GM12865 (cell line): ENCODE measurements at regions not wholly inside any gene's neighbourhood (a gene's known extent, or its start where the extent isn't known, plus 50 kb on each side); places are given as distances from the start of the nearest gene placed in this dataset.

Experiments
- DNase-seq: peaks from one replicate; pipeline ENCODE4 v3.0.0; 2010; ENCODE audit warnings: low read depth
- H3K4me3 ChIP-seq: 2 replicates; pipeline ENCODE4 v1.5.1; 2011; ENCODE audit warnings: mild to moderate bottlenecking, low read depth, low read length, control low read depth
- TF ChIP-seq, protein P1 (sequence below): IDR thresholded peaks from 2 replicates; pipeline ENCODE4 v1.5.1; 2011; ENCODE audit warnings: low read length, control low read depth, low read depth, inconsistent platforms; ENCODE audit not compliant: insufficient read depth; ENCODE audit errors: missing control alignments

DNA sequence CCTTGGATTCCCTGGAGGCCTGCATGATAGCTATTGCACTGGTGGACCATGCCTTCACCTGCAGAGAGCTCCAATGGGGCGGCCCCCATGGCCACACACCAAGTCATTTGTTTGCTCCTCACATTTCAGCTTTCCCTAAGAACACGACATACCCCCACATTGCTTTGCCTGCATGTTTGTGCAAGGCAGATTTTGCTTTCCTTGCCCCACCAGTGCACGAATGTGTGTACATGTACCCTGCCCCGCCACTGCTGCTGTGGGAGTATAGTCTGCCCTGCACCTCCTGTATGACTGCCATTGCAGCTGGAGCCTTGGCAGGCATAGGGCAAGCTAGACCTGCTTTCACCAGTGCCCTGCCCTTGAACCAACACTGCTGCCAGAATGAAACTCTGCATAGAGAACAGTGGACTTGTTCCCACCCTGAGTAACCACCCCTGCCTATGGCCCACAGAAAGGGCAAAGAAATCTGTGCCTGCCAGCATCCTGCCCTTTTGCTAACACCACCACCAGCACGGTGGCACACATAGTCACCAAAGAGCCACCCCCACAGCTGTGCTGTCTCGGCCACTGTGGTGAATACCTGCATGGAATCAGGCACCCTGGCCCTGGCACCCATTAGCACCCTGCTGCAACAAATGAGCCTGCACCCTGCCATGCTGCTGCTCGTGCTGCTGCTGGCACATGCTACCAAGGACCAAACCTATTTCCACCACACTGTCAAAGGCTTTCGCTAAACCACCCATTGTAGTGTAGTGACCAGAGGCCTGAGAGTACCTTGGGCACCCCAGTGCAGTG lies 661.7 kb upstream of the FAM241A start:
- H3K4me3 ChIP-seq: no peak overlapping the region
- TF ChIP-seq, protein P1, sequence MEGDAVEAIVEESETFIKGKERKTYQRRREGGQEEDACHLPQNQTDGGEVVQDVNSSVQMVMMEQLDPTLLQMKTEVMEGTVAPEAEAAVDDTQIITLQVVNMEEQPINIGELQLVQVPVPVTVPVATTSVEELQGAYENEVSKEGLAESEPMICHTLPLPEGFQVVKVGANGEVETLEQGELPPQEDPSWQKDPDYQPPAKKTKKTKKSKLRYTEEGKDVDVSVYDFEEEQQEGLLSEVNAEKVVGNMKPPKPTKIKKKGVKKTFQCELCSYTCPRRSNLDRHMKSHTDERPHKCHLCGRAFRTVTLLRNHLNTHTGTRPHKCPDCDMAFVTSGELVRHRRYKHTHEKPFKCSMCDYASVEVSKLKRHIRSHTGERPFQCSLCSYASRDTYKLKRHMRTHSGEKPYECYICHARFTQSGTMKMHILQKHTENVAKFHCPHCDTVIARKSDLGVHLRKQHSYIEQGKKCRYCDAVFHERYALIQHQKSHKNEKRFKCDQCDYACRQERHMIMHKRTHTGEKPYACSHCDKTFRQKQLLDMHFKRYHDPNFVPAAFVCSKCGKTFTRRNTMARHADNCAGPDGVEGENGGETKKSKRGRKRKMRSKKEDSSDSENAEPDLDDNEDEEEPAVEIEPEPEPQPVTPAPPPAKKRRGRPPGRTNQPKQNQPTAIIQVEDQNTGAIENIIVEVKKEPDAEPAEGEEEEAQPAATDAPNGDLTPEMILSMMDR: no peak
- DNase-seq: no peak

DNA sequence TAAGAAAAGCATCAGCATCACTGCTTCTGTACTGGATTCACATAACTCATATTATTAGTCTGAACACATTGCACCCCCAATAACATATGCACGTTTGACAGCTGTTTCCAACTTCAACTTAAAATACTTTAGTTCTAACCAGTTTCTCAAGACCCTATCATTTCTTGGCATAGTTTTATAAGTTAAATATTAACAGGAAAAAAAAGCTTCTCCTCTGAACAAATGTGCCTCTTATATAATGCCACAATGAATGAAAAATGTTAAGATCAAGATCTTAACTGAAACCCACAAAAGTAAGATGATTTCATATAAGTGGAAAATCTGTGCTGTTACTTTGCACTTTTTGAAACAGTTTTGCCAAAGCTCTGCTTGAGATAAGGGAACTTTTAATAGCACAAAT lies 652.8 kb upstream of the FAM241A start:
- DNase-seq: no peak
- no peak overlapping the region for H3K4me3 ChIP-seq
- TF ChIP-seq, protein P1: no peak

DNA sequence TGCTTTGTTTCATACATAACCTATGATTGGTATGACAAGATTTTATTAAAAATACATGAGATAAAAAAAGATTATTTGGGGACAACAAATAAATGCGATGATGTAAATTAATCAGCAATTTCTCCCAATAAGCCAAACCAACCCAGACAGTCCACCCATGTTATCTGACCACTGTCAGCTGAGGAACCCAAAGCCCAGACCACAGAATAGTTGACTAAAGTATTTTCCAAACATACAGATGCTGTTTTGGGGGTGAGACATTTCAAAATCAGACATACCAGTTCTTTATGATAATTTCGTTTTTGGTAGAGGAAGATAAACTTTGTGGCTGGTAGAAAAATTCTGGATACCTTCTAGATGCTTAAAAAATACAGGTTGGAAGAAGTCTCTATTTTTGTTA lies 650.8 kb upstream of the FAM241A start:
- DNase-seq: no peak
- TF ChIP-seq, protein P1: no peak
- no peak overlapping the region for H3K4me3 ChIP-seq

DNA sequence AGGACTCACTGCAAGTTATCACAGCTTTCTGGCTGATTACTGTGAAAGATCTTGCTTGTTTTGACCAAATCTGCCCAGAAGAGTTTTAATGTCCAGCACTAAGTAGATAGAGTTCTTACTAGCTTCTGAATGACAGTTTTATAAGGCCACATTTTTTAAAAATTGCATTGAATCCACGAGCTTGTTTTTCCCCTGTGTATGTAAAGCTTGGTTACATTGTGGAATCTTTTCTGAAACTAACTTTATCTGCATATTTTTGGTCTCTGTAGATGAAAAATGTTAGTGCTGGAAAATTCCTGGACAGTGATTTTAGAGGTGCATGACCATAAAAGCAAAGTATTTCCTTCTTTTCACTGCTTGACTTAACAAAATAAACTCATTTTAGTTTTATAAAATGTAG lies 650.3 kb upstream of the FAM241A start:
- no peak overlapping the region for H3K4me3 ChIP-seq
- TF ChIP-seq, protein P1: no peak
- no peak for DNase-seq

DNA sequence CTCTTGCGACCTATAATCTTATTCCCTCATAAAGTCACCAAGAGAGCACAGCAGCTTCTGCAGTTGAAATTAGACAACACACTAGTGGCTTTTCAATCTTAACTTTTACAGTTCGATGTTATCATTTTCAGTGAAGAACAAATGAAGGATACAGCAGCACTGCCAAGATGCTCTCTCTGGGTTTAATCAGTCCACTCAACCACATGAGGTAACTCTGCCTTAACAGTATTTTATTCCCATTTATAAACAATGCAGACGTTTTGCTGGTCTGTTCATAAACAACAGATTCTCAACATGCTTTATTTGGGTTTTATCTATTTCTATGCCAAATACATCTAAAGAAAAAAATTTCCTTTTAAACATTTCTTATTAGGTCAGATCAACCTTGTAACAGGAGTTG lies 646.0 kb upstream of the FAM241A start:
- no peak for DNase-seq
- H3K4me3 ChIP-seq: no peak overlapping the region
- TF ChIP-seq, protein P1: no peak

DNA sequence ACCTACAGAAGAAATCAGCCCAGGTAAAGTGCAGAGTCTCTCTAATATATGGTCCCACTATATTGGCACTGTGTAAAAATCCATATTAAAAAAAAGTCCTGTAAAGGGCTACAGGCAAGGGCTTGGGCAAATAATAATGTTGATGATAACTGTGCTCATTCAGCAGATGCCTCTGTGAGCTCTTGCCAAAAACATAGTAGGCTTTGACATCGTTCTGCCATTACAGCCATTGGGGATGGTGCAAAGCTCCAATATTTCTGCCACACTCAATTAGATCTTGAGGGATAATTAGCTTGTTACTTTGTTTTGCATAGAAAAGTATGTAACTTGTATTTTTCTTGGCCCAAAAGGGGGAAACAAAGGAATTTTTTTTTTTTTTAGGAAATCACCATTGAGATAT lies 645.5 kb upstream of the FAM241A start:
- no peak overlapping the region for H3K4me3 ChIP-seq
- DNase-seq: no peak
- TF ChIP-seq, protein P1: no peak

DNA sequence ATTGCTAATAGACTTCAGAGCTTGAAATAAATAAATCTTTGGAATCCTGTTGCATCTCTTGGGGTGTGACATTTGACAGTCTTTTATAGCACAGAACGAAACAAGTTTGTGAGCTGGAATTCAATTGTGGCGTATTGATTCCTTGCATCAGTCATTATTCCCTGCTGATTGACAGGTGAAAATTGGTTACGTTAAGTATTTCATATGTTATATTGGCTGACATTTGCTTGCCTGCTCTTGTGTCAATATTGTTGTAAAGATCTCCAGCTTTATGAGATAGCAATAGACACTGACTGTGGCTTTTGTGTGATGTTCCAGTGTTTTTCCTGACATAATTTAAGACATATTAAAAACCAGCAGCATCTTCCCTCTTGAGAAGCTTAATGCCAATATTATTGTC lies 644.4 kb upstream of the FAM241A start:
- no peak overlapping the region for H3K4me3 ChIP-seq
- TF ChIP-seq, protein P1: no peak
- no peak for DNase-seq
